Mucosa of descending colon (tissue), 3 donors: ENCODE measurements at regions not wholly inside any gene's neighbourhood (a gene's known extent, or its start where the extent isn't known, plus 50 kb on each side); places are given as distances from the start of the nearest gene placed in this dataset.
"Not testable (repeated sequence)": the region's sequence is repeated elsewhere in the genome, so short reads cannot be mapped to it uniquely, and the experiment has no call there.

Source experiments
- ATAC-seq: fragments of 200-7000 bp; cut with Tn5 transposase; one replicate; pipeline ENCODE4 v1.9.1; 2020; ENCODE audit warnings: mild to moderate bottlenecking, moderate library complexity
- DNase-seq, 3 donors: peaks; one replicate each; pipeline ENCODE4 v3.0.0-alpha.2; 2020
- H3K36me3 ChIP-seq: fragments of 200-600 bp; one replicate; pipeline ENCODE4 v1.8.0; 2021; ENCODE audit warnings: low read depth, mild to moderate bottlenecking
- H3K4me1 ChIP-seq: fragments of 200-600 bp; one replicate; pipeline ENCODE4 v1.8.0; 2021; ENCODE audit warnings: low read depth, mild to moderate bottlenecking
- H3K4me3 ChIP-seq: fragments of 200-600 bp; one replicate; pipeline ENCODE4 v1.8.0; 2021; ENCODE audit warnings: mild to moderate bottlenecking
- H3K9me3 ChIP-seq: fragments of 200-600 bp; one replicate; pipeline ENCODE4 v1.8.0; 2021; ENCODE audit warnings: mild to moderate bottlenecking
- intact Hi-C, 2 donors: fragments of 100-400 bp; cut with DNase I in 1 of 2; cut with micrococcal nuclease in 1 of 2; formaldehyde crosslinking; loops; one replicate each; pipeline versions ENCODE4 v1.11.0 to v1.11.1; 2022; cut with DNase I, micrococcal nuclease
- TF ChIP-seq, protein P1 (sequence below): fragments of 200-600 bp; IDR thresholded peaks from one replicate; pipeline ENCODE4 v1.8.0; 2022; ENCODE audit warnings: antibody characterized with exemption, mild to moderate bottlenecking
- donor health status: DM: no; HTN: no; CAD: no; lungs with moderate emphysema.
- donor health status: DM: no; HTN: no; CAD: no.
- donor health status: DM: no; HTN: yes; CAD: no.

DNA sequence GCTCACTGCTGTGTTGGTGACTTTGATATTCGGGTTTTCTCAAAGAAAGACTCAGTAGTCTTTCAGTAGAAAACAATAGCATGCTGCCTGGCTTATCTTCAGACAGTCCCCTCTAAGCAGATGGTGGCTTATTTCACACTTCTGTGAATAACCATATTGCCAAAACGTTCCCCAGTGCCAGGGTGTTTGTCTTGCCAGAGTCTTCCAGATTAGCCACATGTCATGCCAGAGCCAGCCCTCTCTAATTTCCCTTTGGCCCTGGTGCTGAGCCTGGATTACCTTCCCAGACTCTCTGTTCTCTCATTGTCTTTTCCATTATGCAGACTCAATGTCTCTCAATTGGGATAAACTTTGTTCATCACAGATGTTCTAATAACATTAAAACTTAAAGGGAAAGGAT is 488.0 kb upstream of the ATXN8OS start:
- no peaks in the 10 kb centered on the region for H3K9me3 ChIP-seq
- H3K4me3 ChIP-seq: no peak overlapping the region
- ATAC-seq (no peak), DNase-seq (no peak)
- H3K4me1 ChIP-seq: no peaks in the 10 kb centered on the region
- TF ChIP-seq, protein P1, sequence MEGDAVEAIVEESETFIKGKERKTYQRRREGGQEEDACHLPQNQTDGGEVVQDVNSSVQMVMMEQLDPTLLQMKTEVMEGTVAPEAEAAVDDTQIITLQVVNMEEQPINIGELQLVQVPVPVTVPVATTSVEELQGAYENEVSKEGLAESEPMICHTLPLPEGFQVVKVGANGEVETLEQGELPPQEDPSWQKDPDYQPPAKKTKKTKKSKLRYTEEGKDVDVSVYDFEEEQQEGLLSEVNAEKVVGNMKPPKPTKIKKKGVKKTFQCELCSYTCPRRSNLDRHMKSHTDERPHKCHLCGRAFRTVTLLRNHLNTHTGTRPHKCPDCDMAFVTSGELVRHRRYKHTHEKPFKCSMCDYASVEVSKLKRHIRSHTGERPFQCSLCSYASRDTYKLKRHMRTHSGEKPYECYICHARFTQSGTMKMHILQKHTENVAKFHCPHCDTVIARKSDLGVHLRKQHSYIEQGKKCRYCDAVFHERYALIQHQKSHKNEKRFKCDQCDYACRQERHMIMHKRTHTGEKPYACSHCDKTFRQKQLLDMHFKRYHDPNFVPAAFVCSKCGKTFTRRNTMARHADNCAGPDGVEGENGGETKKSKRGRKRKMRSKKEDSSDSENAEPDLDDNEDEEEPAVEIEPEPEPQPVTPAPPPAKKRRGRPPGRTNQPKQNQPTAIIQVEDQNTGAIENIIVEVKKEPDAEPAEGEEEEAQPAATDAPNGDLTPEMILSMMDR: no peak
- no peaks in the 10 kb centered on the region for H3K36me3 ChIP-seq
- intact Hi-C loops: no loop called here

GRCh38 chr13:69618838-69619237 is 488.8 kb upstream of the ATXN8OS start:
- DNase-seq: no peak
- no peaks in the 10 kb centered on the region for H3K9me3 ChIP-seq
- intact Hi-C loops: no loop called here
- no peak for ATAC-seq
- no peaks in the 10 kb centered on the region for H3K36me3 ChIP-seq
- no peaks in the 10 kb centered on the region for H3K4me1 ChIP-seq
- TF ChIP-seq, protein P1: no peak
- no peak overlapping the region for H3K4me3 ChIP-seq

DNA sequence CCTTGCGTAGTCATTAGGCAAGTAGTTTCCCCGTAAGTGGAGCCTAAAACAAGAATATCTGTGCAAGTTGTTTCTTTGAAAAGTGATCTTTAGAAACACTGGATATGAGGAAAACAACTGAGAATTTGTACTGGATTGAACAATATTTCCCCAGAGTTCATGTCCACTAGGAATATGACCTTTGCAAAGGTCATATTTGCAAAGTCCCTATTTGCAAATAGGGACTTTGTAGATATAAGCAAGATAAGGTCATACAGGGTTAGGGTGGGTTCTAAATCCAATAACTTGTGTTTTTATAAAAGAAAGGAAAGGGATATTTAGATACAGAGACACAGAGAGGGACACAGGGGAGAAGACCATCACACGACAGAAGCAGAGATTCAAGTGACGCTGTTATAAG is 489.2 kb upstream of the ATXN8OS start:
- Histone ChIP-seq H3K4me1 (no peaks in the 10 kb centered on the region), H3K9me3 (no peaks in the 10 kb centered on the region), H3K36me3 (no peaks in the 10 kb centered on the region), H3K4me3 (no peak overlapping the region)
- ATAC-seq: no peak
- intact Hi-C loops: no loop called here
- no peak for DNase-seq
- TF ChIP-seq, protein P1: no peak

DNA sequence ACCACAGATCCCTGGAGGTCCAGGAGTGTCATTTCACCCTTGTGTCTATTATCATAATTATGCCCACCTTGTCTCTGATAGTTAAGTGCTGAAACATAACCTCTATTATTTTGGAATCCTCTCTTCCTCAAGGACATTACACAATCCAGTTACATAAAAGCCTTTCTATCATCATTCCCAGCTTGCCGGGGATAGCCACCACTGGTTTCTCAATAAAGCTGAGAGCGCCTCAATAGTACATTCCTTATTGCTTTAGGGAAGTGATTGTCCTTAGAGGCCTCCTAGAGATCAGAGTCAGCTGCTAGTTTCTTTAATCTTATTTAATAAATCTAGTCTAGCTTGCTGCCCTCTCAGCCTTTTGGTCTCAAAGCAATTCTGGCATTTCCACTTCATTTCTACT is 490.0 kb upstream of the ATXN8OS start:
- H3K4me1 ChIP-seq: no peaks in the 10 kb centered on the region
- no peak overlapping the region for H3K4me3 ChIP-seq
- no peak for DNase-seq
- no peaks in the 10 kb centered on the region for H3K36me3 ChIP-seq
- intact Hi-C loops: no loop called here
- no peaks in the 10 kb centered on the region for H3K9me3 ChIP-seq
- ATAC-seq: no peak
- TF ChIP-seq, protein P1: no peak

GRCh38 chr13:69616396-69616795 is 491.2 kb upstream of the ATXN8OS start:
- DNase-seq: no peak
- TF ChIP-seq, protein P1: no peak
- no peak overlapping the region for H3K4me3 ChIP-seq
- no peaks in the 10 kb centered on the region for H3K9me3 ChIP-seq
- no peaks in the 10 kb centered on the region for H3K4me1 ChIP-seq
- intact Hi-C loops: no loop called here
- no peak for ATAC-seq
- no peaks in the 10 kb centered on the region for H3K36me3 ChIP-seq

DNA sequence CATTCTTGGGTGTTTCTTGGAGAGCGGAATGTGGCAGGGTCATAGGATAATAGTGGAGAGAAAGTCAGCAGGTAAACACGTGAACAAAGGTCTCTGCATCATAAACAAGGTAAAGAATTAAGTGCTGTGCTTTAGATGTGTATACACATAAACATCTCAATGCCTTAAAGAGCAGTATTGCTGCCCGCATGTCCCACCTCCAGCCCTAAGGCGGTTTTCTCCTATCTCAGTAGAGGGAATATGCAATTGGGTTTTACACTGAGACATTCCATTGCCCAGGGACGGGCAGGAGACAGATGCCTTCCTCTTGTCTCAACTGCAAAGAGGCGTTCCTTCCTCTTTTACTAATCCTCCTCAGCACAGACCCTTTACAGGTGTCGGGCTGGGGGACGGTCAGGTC is 492.6 kb upstream of the ATXN8OS start:
- H3K4me1 ChIP-seq, ATAC-seq, H3K4me3 ChIP-seq, DNase-seq, intact Hi-C loops, H3K9me3 ChIP-seq, H3K36me3 ChIP-seq: not testable (repeated sequence)
